Caco-2 (cell line): ENCODE measurements at regions not wholly inside any gene's neighbourhood (a gene's known extent, or its start where the extent isn't known, plus 50 kb on each side); places are given as distances from the start of the nearest gene placed in this dataset.

Experiments used
- BruUV-seq: library from RNA; stranded (reverse); fragments of 400-500 nt; replicated peaks from 2 replicates; lab custom pipeline; 2021; lab: Mats Ljungman, UMichigan
- CTCF ChIA-PET: fragments of 300-600 bp; sonication (Branson Sonifier 250); formaldehyde crosslinking; loops from one replicate; lab custom pipeline; 2022; ENCODE audit warnings: antibody characterized with exemption; lab: Charles Lee
- POLR2A ChIA-PET: fragments of 300-600 bp; sonication (Branson Sonifier 250); formaldehyde crosslinking; loops from one replicate; lab custom pipeline; 2022; ENCODE audit warnings: antibody characterized with exemption; lab: Charles Lee
- DNase-seq, 2 experiments: peaks; one replicate each; pipeline versions ENCODE4 v3.0.0 to v3.0.0-alpha.2; 2020 to 2022
- H3K27me3 ChIP-seq: replicated peaks from 2 replicates; pipeline ENCODE4 v1.6.0; 2011; ENCODE audit warnings: low read length; ENCODE audit not compliant: control insufficient read depth, insufficient read depth
- H3K36me3 ChIP-seq: 2 replicates; pipeline ENCODE4 v1.5.1; 2011; ENCODE audit warnings: low read length; ENCODE audit not compliant: control insufficient read depth, insufficient read depth
- H3K4me1 ChIP-seq: fragments of 250-450 bp; sonication (Bioruptor Pico); 2 replicates; pipeline ENCODE4 v1.5.1; 2020; ENCODE audit warnings: mild to moderate bottlenecking
- H3K4me3 ChIP-seq: 2 replicates; pipeline ENCODE4 v1.5.1; 2011; ENCODE audit warnings: low read depth, mild to moderate bottlenecking, control low read depth, low read length
- H3K9me3 ChIP-seq: fragments of 250-450 bp; sonication (Bioruptor Pico); 2 replicates; pipeline ENCODE4 v1.5.1; 2020; ENCODE audit warnings: mild to moderate bottlenecking, moderate library complexity
- H3K27ac Mint-ChIP-seq: one replicate; pipeline ENCODE4 v1.8.0; 2022; ENCODE audit warnings: mixed read lengths; ENCODE audit not compliant: unreplicated experiment
- H3K27me3 Mint-ChIP-seq: one replicate; pipeline ENCODE4 v1.8.0; 2022; ENCODE audit warnings: mixed read lengths; ENCODE audit not compliant: insufficient read depth, unreplicated experiment
- H3K36me3 Mint-ChIP-seq: one replicate; pipeline ENCODE4 v1.8.0; 2022; ENCODE audit warnings: mild to moderate bottlenecking, mixed read lengths; ENCODE audit not compliant: insufficient read depth, unreplicated experiment
- H3K4me1 Mint-ChIP-seq: one replicate; pipeline ENCODE4 v1.8.0; 2022; ENCODE audit warnings: low read depth, mixed read lengths; ENCODE audit not compliant: unreplicated experiment
- H3K4me3 Mint-ChIP-seq: one replicate; pipeline ENCODE4 v1.8.0; 2022; ENCODE audit warnings: mild to moderate bottlenecking, moderate library complexity, mixed read lengths; ENCODE audit not compliant: unreplicated experiment
- H3K9me3 Mint-ChIP-seq: one replicate; pipeline ENCODE4 v1.8.0; 2022; ENCODE audit warnings: mixed read lengths; ENCODE audit not compliant: unreplicated experiment
- intact Hi-C: fragments of 100-400 bp; cut with micrococcal nuclease; formaldehyde crosslinking; loops from one replicate; pipeline ENCODE4 v1.10.0; 2022; ENCODE audit not compliant: unreplicated experiment
- TF ChIP-seq, protein P1 (sequence below), 2 experiments: fragments of 200-600 bp in 1 of 2; IDR thresholded peaks; 1 replicate in 1 of 2; 2 replicates in 1 of 2; pipeline versions ENCODE4 v1.5.1 to v1.8.0; 2011 to 2022; ENCODE audit warnings: antibody characterized with exemption in 1 of 2, control low read depth in 1 of 2, inconsistent platforms in 1 of 2, low read depth in 1 of 2, low read length in 1 of 2, mild to moderate bottlenecking in 1 of 2, moderate library complexity in 1 of 2; ENCODE audit not compliant: insufficient read depth in 1 of 2, severe bottlenecking in 1 of 2, unreplicated experiment in 1 of 2

DNA sequence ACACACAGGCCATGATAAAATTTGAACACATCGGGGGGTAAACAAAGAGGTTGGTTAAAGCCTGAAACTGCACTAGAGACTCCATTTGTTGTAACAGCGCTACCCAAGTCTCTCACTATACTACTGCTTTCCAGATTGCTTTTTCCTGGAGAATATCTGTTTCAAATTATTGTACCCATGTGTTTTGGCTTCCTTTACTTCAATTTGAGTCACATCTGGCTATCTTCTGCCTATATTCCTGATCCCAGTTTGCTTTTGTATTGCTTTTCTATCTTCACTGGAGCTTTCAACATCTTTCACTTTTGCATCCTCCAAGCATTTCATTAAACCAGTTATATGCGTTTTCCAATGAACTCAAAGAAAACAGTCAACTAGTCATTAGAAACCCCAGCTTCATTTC is 404.7 kb downstream of the MLLT3 start:
- Mint-ChIP-seq H3K27ac (no peak overlapping the region), H3K27me3 (peaks cover 2% of the 10 kb centered on the region), H3K36me3 (no peaks in the 10 kb centered on the region), H3K4me1 (no peaks in the 10 kb centered on the region), H3K9me3 (no peaks in the 10 kb centered on the region), H3K4me3 (no peak overlapping the region)
- Histone ChIP-seq H3K27me3 (no peaks in the 10 kb centered on the region), H3K36me3 (no peaks in the 10 kb centered on the region), H3K4me1 (no peaks in the 10 kb centered on the region), H3K4me3 (no peak overlapping the region), H3K9me3 (no peaks in the 10 kb centered on the region)
- intact Hi-C loops, result no loop called here
- no TSS peak for BruUV-seq
- ChIA-PET POLR2A (no interaction called here), CTCF (no interaction called here)
- no peak for DNase-seq
- TF ChIP-seq, protein P1, sequence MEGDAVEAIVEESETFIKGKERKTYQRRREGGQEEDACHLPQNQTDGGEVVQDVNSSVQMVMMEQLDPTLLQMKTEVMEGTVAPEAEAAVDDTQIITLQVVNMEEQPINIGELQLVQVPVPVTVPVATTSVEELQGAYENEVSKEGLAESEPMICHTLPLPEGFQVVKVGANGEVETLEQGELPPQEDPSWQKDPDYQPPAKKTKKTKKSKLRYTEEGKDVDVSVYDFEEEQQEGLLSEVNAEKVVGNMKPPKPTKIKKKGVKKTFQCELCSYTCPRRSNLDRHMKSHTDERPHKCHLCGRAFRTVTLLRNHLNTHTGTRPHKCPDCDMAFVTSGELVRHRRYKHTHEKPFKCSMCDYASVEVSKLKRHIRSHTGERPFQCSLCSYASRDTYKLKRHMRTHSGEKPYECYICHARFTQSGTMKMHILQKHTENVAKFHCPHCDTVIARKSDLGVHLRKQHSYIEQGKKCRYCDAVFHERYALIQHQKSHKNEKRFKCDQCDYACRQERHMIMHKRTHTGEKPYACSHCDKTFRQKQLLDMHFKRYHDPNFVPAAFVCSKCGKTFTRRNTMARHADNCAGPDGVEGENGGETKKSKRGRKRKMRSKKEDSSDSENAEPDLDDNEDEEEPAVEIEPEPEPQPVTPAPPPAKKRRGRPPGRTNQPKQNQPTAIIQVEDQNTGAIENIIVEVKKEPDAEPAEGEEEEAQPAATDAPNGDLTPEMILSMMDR (IDR thresholded peaks at IDR 0.05; ENCODE audit: insufficient read depth in 1 of 2, low read depth in 1 of 2, low read length in 1 of 2, severe bottlenecking in 1 of 2, unreplicated experiment in 1 of 2), result no peak

DNA sequence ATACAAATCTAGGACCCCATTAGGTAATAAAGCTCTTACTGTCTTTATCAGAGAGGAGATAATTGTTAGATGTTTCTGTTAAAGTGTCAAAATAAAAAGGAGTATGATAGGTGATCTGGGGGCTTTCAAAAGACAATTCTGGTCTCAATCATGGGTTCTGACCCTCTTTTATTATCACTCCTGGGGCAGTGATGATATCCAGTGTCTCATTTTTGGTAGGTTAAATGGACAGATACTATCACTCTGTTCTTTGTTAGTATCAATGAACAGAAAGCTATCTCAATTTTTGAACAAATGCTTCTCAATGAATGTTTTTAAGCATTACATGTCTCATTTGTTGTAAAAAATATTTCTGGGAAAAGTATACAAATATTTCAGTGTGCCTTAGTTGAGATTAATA is 405.9 kb downstream of the MLLT3 start:
- peaks cover 2% of the 10 kb centered on the region for H3K27me3 Mint-ChIP-seq
- Histone ChIP-seq H3K9me3 (no peaks in the 10 kb centered on the region), H3K4me1 (no peaks in the 10 kb centered on the region), H3K27me3 (no peaks in the 10 kb centered on the region), H3K4me3 (no peak overlapping the region), H3K36me3 (no peaks in the 10 kb centered on the region)
- ChIA-PET CTCF (interaction anchor here (0.6 kb wide), 1 partner anchor 1102 kb away, joined by 9 read pairs; no protein-coding TSS in a partner anchor), POLR2A (no interaction called here)
- no peaks in the 10 kb centered on the region for H3K36me3 Mint-ChIP-seq
- H3K27ac Mint-ChIP-seq, result no peak overlapping the region
- intact Hi-C loops, result no loop called here
- H3K4me1 Mint-ChIP-seq, result no peaks in the 10 kb centered on the region
- no peaks in the 10 kb centered on the region for H3K9me3 Mint-ChIP-seq
- BruUV-seq, result no TSS peak
- TF ChIP-seq, protein P1 (IDR thresholded peaks at IDR 0.05; ENCODE audit: insufficient read depth in 1 of 2, low read depth in 1 of 2, low read length in 1 of 2, severe bottlenecking in 1 of 2, unreplicated experiment in 1 of 2), result no peak
- DNase-seq, result no peak
- H3K4me3 Mint-ChIP-seq, result no peak overlapping the region

DNA sequence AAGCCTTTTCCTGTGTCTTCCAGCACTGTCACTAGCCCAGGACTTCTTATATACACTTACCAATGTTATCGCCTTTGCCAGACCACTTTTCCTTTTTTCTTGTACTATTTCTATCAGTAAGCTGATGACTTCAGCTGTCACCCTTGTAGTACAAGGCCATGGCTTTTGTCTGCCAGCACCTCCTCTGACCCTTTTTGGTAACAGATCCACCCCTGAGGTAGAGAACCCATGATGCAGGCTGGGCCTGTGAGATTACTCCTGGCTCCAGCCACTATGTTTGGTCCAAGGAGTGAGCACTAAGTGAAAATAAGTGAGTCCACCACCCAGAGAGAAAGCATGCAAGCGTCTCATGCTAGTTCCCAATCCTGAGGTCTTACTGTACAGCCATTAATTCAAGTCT is 406.7 kb downstream of the MLLT3 start:
- DNase-seq, result no peak
- Histone ChIP-seq H3K4me3 (no peak overlapping the region), H3K4me1 (no peaks in the 10 kb centered on the region), H3K36me3 (no peaks in the 10 kb centered on the region), H3K27me3 (no peaks in the 10 kb centered on the region), H3K9me3 (no peaks in the 10 kb centered on the region)
- ChIA-PET POLR2A (no interaction called here), CTCF (no interaction called here)
- Mint-ChIP-seq H3K4me1 (no peaks in the 10 kb centered on the region), H3K36me3 (no peaks in the 10 kb centered on the region), H3K27me3 (no peaks in the 10 kb centered on the region), H3K4me3 (no peak overlapping the region), H3K27ac (no peak overlapping the region), H3K9me3 (no peaks in the 10 kb centered on the region)
- intact Hi-C loops, result no loop called here
- BruUV-seq, result no TSS peak
- TF ChIP-seq, protein P1 (IDR thresholded peaks at IDR 0.05; ENCODE audit: insufficient read depth in 1 of 2, low read depth in 1 of 2, low read length in 1 of 2, severe bottlenecking in 1 of 2, unreplicated experiment in 1 of 2), result no peak
